Neuronal stem cell (in vitro differentiated cells): ENCODE measurements at regions not wholly inside any gene's neighbourhood (a gene's known extent, or its start where the extent isn't known, plus 50 kb on each side); places are given as distances from the start of the nearest gene placed in this dataset.

Experiments used
- DNase-seq: peaks from one replicate; pipeline ENCODE4 v3.0.0-alpha.2; 2013; ENCODE audit warnings: low spot score
- H2AFZ ChIP-seq: one replicate; pipeline ENCODE4 v1.6.1; 2013; ENCODE audit warnings: mild to moderate bottlenecking, low read length, inconsistent platforms
- H2AK5ac ChIP-seq: 2 replicates; pipeline ENCODE4 v1.6.1; 2013; ENCODE audit warnings: low read depth, mild to moderate bottlenecking, inconsistent platforms, low read length, moderate library complexity, mixed read lengths
- H2BK120ac ChIP-seq: 2 replicates; pipeline ENCODE4 v1.6.1; 2013; ENCODE audit warnings: low read depth, mild to moderate bottlenecking, inconsistent platforms, low read length, moderate library complexity, mixed read lengths
- H2BK12ac ChIP-seq: one replicate; pipeline ENCODE4 v1.6.1; 2013; ENCODE audit warnings: low read length, inconsistent platforms
- H2BK15ac ChIP-seq: 2 replicates; pipeline ENCODE4 v1.6.1; 2013; ENCODE audit warnings: mild to moderate bottlenecking, low read length, inconsistent platforms, mixed read lengths
- H2BK5ac ChIP-seq: one replicate; pipeline ENCODE4 v1.6.1; 2013; ENCODE audit warnings: inconsistent platforms, mild to moderate bottlenecking, low read length, moderate library complexity
- H3K14ac ChIP-seq: one replicate; pipeline ENCODE4 v1.6.1; 2013; ENCODE audit warnings: low read length, inconsistent platforms
- H3K18ac ChIP-seq: 2 replicates; pipeline ENCODE4 v1.6.1; 2013; ENCODE audit warnings: low read length, inconsistent platforms
- H3K23ac ChIP-seq: 2 replicates; pipeline ENCODE4 v1.6.1; 2013; ENCODE audit warnings: low read depth, mild to moderate bottlenecking, mixed read lengths, low read length, inconsistent platforms; ENCODE audit not compliant: poor library complexity
- H3K27ac ChIP-seq: replicated peaks from 3 replicates; pipeline ENCODE4 v1.5.1; 2013; ENCODE audit warnings: low read length, inconsistent platforms
- H3K27me3 ChIP-seq, 3 experiments: 2 replicates each; pipeline ENCODE4 v1.6.1; 2013; ENCODE audit warnings: low read length in 3 of 3, mild to moderate bottlenecking in 2 of 3, inconsistent platforms in 1 of 3, low read depth in 1 of 3, mixed read lengths in 1 of 3, moderate library complexity in 1 of 3; ENCODE audit not compliant: control insufficient read depth in 3 of 3, insufficient read depth in 3 of 3
- H3K36me3 ChIP-seq, 2 donors: replicated peaks in 1 of 2; 2 replicates each; pipeline ENCODE4 v1.6.1; 2013; ENCODE audit warnings: low read length in 2 of 2; ENCODE audit not compliant: control insufficient read depth in 2 of 2, insufficient read depth in 2 of 2
- H3K4ac ChIP-seq: 2 replicates; pipeline ENCODE4 v1.6.1; 2013; ENCODE audit warnings: inconsistent platforms, mild to moderate bottlenecking, low read length, moderate library complexity
- H3K4me1 ChIP-seq, 2 donors: 1 replicate in 1 of 2; 2 replicates in 1 of 2; pipeline ENCODE4 v1.6.1; 2013; ENCODE audit warnings: low read length in 2 of 2, low read depth in 1 of 2; ENCODE audit not compliant: control insufficient read depth in 2 of 2, insufficient read depth in 1 of 2
- H3K4me2 ChIP-seq: one replicate; pipeline ENCODE4 v1.6.1; 2013; ENCODE audit warnings: mild to moderate bottlenecking, low read length, inconsistent platforms; ENCODE audit not compliant: insufficient read depth, poor library complexity, severe bottlenecking
- H3K4me3 ChIP-seq, 2 donors: 2 replicates each; pipeline ENCODE4 v1.5.1; 2013; ENCODE audit warnings: low read length in 2 of 2, mild to moderate bottlenecking in 2 of 2, inconsistent platforms in 1 of 2, moderate library complexity in 1 of 2
- H3K79me1 ChIP-seq: one replicate; pipeline ENCODE4 v1.6.1; 2013; ENCODE audit warnings: low read depth, mild to moderate bottlenecking, inconsistent platforms, low read length, moderate library complexity
- H3K9ac ChIP-seq: one replicate; pipeline ENCODE4 v1.6.1; 2013; ENCODE audit warnings: mild to moderate bottlenecking, low read depth, low read length, inconsistent platforms; ENCODE audit not compliant: poor library complexity
- H3K9me3 ChIP-seq, 2 donors: replicated peaks in 1 of 2; 2 replicates each; pipeline versions ENCODE3 to v1.6.1; 2013; ENCODE audit warnings: low read length in 2 of 2, mild to moderate bottlenecking in 2 of 2, inconsistent platforms in 1 of 2, low read depth in 1 of 2, mixed read lengths in 1 of 2, moderate library complexity in 1 of 2; ENCODE audit not compliant: control insufficient read depth in 2 of 2, insufficient read depth in 1 of 2
- H4K8ac ChIP-seq: one replicate; pipeline ENCODE4 v1.6.1; 2013; ENCODE audit warnings: low read depth, mild to moderate bottlenecking, inconsistent platforms, low read length, moderate library complexity
- H4K91ac ChIP-seq: one replicate; pipeline ENCODE4 v1.6.1; 2013; ENCODE audit warnings: low read length, low read depth, mild to moderate bottlenecking, inconsistent platforms; ENCODE audit not compliant: poor library complexity
- WGBS, 2 donors: extraction: QIAGEN DNeasy Blood & Tissue Kit; methylation state at CpG; one replicate each; pipeline ENCODE4 v1.1.7; 2013; ENCODE audit warnings: missing lambda C conversion rate in 2 of 2, mixed read lengths in 1 of 2; ENCODE audit not compliant: insufficient read length in 2 of 2, insufficient replicate concordance in 1 of 2; ENCODE audit errors: extremely low coverage in 2 of 2; 5-methylcytosine and 5-hydroxymethylcytosine counted together

- H3K4me1 ChIP-seq = no peaks in the 10 kb centered on the region
- H3K4me3 ChIP-seq = no peak overlapping the region
- H3K4ac ChIP-seq = no peak overlapping the region
- no peak overlapping the region for H3K18ac ChIP-seq
- no peaks in the 10 kb centered on the region for H3K36me3 ChIP-seq
- H3K79me1 ChIP-seq = no peaks in the 10 kb centered on the region
- no peaks in the 10 kb centered on the region for H3K9me3 ChIP-seq
- WGBS, 2 donors = no CpG with 5 or more reads among the region's 2 CpGs
- no peak overlapping the region for H3K9ac ChIP-seq
- H2BK15ac ChIP-seq = no peak overlapping the region
- H2BK5ac ChIP-seq = no peak overlapping the region
- H3K14ac ChIP-seq = no peak overlapping the region
- no peak overlapping the region for H3K27ac ChIP-seq
- no peak overlapping the region for H4K91ac ChIP-seq
- H3K23ac ChIP-seq = no peak overlapping the region
- no peak overlapping the region for H2BK120ac ChIP-seq
- no peak overlapping the region for H4K8ac ChIP-seq
- no peak overlapping the region for H3K4me2 ChIP-seq
- H2AFZ ChIP-seq = no peak overlapping the region
- H2AK5ac ChIP-seq = no peak overlapping the region
- H2BK12ac ChIP-seq = no peak overlapping the region
- no peaks in the 10 kb centered on the region for H3K27me3 ChIP-seq
- no peak for DNase-seq
Observed at GRCh38 chr14:82126006-82126405, 592.4 kb upstream of the SEL1L start.

DNA sequence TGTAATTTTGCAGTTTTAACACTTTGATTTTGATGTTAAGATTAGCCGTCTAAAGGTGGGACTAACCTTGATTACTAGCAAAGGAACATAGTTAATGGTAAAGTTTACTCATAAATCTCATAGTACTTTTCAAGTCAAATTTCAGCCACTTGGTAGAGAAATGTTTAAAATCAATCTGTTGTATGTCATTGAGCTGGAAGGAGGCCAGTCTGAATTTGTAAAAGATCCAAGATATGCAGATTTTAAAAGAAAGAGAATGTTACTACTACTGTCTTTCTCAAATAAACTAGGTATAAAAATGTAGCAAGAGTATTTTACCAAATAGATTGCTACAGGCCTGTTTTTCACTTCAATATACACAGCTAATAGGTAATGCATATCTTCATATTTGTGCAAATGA, 600.8 kb upstream of the SEL1L start:
- H3K27ac ChIP-seq = no peak overlapping the region
- H3K27me3 ChIP-seq = no peaks in the 10 kb centered on the region
- H3K9ac ChIP-seq = no peak overlapping the region
- H3K79me1 ChIP-seq = no peaks in the 10 kb centered on the region
- H3K4me2 ChIP-seq = no peak overlapping the region
- no peak overlapping the region for H2BK5ac ChIP-seq
- no peak overlapping the region for H2AK5ac ChIP-seq
- no peak overlapping the region for H3K4me3 ChIP-seq
- no peaks in the 10 kb centered on the region for H3K4me1 ChIP-seq
- no peak overlapping the region for H3K14ac ChIP-seq
- no peak overlapping the region for H3K23ac ChIP-seq
- no peak overlapping the region for H4K8ac ChIP-seq
- H3K18ac ChIP-seq = no peak overlapping the region
- no peak overlapping the region for H3K4ac ChIP-seq
- H2BK120ac ChIP-seq = no peak overlapping the region
- H3K9me3 ChIP-seq = no peaks in the 10 kb centered on the region
- H4K91ac ChIP-seq = no peak overlapping the region
- H2BK12ac ChIP-seq = no peak overlapping the region
- WGBS, 2 donors = no CpG with 5 or more reads among the region's 1 CpG
- no peak overlapping the region for H2AFZ ChIP-seq
- no peak overlapping the region for H2BK15ac ChIP-seq
- H3K36me3 ChIP-seq = no peaks in the 10 kb centered on the region
- no peak for DNase-seq

DNA sequence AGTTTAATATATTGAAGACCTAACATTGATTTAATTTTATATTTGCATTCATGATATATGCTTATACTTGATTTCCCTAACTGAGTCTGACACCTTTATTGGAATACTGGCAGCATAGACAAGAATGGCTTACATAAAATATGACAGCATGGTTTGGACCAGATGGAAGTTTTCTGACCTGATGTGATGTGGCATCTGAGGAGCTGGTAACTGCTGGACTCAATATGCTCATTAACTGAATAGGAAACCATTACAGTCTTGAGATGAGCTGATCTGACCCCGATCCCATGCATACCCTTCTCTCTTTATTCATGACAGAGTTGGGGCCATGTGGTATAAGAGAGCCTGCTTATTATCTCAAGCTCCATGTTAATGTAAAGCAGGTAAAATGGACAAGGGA, 604.8 kb upstream of the SEL1L start:
- no peak overlapping the region for H2BK15ac ChIP-seq
- H3K79me1 ChIP-seq = no peaks in the 10 kb centered on the region
- H4K91ac ChIP-seq = no peak overlapping the region
- H3K4me3 ChIP-seq = no peak overlapping the region
- no peak overlapping the region for H2BK12ac ChIP-seq
- H2BK120ac ChIP-seq = no peak overlapping the region
- no peak overlapping the region for H3K4me2 ChIP-seq
- no peak overlapping the region for H3K23ac ChIP-seq
- H2BK5ac ChIP-seq = no peak overlapping the region
- DNase-seq = no peak
- no peak overlapping the region for H2AK5ac ChIP-seq
- WGBS, 2 donors = no CpG with 5 or more reads among the region's 1 CpG
- H3K4ac ChIP-seq = no peak overlapping the region
- no peak overlapping the region for H3K14ac ChIP-seq
- H4K8ac ChIP-seq = no peak overlapping the region
- H3K27me3 ChIP-seq = no peaks in the 10 kb centered on the region
- H3K18ac ChIP-seq = no peak overlapping the region
- no peak overlapping the region for H2AFZ ChIP-seq
- H3K27ac ChIP-seq = no peak overlapping the region
- no peaks in the 10 kb centered on the region for H3K36me3 ChIP-seq
- no peaks in the 10 kb centered on the region for H3K4me1 ChIP-seq
- H3K9ac ChIP-seq = no peak overlapping the region
- H3K9me3 ChIP-seq = no peaks in the 10 kb centered on the region

DNA sequence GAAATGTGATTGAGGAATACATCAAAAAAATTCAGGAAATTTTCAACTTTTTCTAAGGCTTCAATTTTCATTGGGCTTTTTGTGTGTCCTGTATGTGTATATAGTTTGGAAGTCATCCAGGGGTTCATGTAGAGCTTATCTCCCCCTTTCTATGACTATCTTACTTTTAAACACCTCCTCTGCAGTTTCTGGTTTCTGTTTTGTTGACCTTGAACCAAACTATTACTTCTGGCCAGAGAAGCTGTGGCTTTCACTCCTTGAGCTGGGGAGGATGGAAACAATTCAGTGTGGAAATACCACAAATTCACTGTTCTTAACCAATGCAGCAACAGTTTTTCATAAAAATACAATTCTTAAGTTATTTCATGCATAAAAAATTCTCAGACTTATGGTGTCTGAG, 613.2 kb upstream of the SEL1L start:
- H3K14ac ChIP-seq = no peak overlapping the region
- no peak overlapping the region for H2AFZ ChIP-seq
- H3K4me2 ChIP-seq = no peak overlapping the region
- no peaks in the 10 kb centered on the region for H3K36me3 ChIP-seq
- H3K27me3 ChIP-seq = no peaks in the 10 kb centered on the region
- no peak overlapping the region for H2BK120ac ChIP-seq
- H3K23ac ChIP-seq = no peak overlapping the region
- no peak overlapping the region for H4K91ac ChIP-seq
- no peak overlapping the region for H2BK5ac ChIP-seq
- H3K27ac ChIP-seq = no peak overlapping the region
- no peaks in the 10 kb centered on the region for H3K9me3 ChIP-seq
- DNase-seq = no peak
- no peaks in the 10 kb centered on the region for H3K4me1 ChIP-seq
- no peak overlapping the region for H4K8ac ChIP-seq
- H2BK12ac ChIP-seq = no peak overlapping the region
- H3K18ac ChIP-seq = no peak overlapping the region
- no peak overlapping the region for H2BK15ac ChIP-seq
- H3K4me3 ChIP-seq = no peak overlapping the region
- no peak overlapping the region for H3K4ac ChIP-seq
- no peak overlapping the region for H3K9ac ChIP-seq
- H3K79me1 ChIP-seq = no peaks in the 10 kb centered on the region
- H2AK5ac ChIP-seq = no peak overlapping the region
